ENCODE measurements at regions not wholly inside any gene's neighbourhood (a gene's known extent, or its start where the extent isn't known, plus 50 kb on each side); places are given as distances from the start of the nearest gene placed in this dataset.

DNA sequence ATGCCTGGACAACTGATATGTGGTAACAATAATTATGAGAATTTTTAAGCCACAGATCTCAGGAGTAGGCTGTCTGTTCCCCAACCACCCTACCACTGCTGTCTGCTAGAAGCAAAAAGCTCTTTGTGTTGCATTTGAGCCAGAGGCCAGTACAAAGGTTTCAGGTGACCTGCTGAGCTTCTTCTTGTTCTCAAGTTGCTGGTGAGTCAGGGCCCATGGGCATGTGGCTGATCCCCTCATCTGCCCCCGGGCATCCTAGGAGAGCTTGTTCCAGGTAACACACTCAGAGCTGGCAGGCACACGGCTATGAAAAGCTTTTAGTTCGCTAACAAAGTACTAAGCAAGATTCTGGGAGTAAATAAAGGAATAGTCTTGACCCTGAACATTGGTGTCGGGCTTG is 285.3 kb downstream of the CDC5L start:
- TF ChIP-seq POLR2A (IDR thresholded peaks at IDR 0.05), result no peak
- TF ChIP-seq, protein P1, sequence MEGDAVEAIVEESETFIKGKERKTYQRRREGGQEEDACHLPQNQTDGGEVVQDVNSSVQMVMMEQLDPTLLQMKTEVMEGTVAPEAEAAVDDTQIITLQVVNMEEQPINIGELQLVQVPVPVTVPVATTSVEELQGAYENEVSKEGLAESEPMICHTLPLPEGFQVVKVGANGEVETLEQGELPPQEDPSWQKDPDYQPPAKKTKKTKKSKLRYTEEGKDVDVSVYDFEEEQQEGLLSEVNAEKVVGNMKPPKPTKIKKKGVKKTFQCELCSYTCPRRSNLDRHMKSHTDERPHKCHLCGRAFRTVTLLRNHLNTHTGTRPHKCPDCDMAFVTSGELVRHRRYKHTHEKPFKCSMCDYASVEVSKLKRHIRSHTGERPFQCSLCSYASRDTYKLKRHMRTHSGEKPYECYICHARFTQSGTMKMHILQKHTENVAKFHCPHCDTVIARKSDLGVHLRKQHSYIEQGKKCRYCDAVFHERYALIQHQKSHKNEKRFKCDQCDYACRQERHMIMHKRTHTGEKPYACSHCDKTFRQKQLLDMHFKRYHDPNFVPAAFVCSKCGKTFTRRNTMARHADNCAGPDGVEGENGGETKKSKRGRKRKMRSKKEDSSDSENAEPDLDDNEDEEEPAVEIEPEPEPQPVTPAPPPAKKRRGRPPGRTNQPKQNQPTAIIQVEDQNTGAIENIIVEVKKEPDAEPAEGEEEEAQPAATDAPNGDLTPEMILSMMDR (IDR thresholded peaks at IDR 0.05), result no peak
